Endothelial cell of umbilical vein (primary cell): ENCODE measurements at regions not wholly inside any gene's neighbourhood (a gene's known extent, or its start where the extent isn't known, plus 50 kb on each side); places are given as distances from the start of the nearest gene placed in this dataset.

Source experiments
- BruUV-seq: library from RNA; stranded (reverse); fragments of 400-500 nt; replicated peaks from 2 replicates; lab custom pipeline; 2021; lab: Mats Ljungman, UMichigan
- CTCF ChIA-PET: fragments of 300-600, 350-600 bp; sonication (Branson Sonifier 250); formaldehyde crosslinking; loops from one replicate; lab custom pipeline; 2021; ENCODE audit warnings: antibody characterized with exemption, inconsistent platforms; lab: Charles Lee
- POLR2A ChIA-PET: fragments of 300-600, 350-600 bp; sonication (Branson Sonifier 250); formaldehyde crosslinking; loops from one replicate; lab custom pipeline; 2021; ENCODE audit warnings: antibody characterized with exemption, inconsistent platforms; lab: Charles Lee
- DNase-seq: peaks from one replicate; pipeline ENCODE4 v3.0.0-alpha.2; 2011; ENCODE audit warnings: low read depth, low spot score
- FAIRE-seq: peaks from 2 replicates; lab custom pipeline; 2011; peaks lifted over from hg19 to GRCh38; lab: Jason Lieb, UNC
- H2AFZ ChIP-seq: 2 replicates; pipeline ENCODE4 v1.6.0; 2012; ENCODE audit warnings: low read depth, low read length, control low read depth, inconsistent platforms
- H3K27ac ChIP-seq: 2 replicates; pipeline ENCODE4 v1.5.1; 2011; ENCODE audit warnings: low read depth, mild to moderate bottlenecking, control low read depth, low read length, moderate library complexity; ENCODE audit not compliant: insufficient read depth
- H3K27me3 ChIP-seq, 2 experiments: 2 replicates each; pipeline versions ENCODE4 v1.6.0 to v1.6.1; 2011; ENCODE audit warnings: low read length in 2 of 2, mixed read lengths in 1 of 2; ENCODE audit not compliant: control insufficient read depth in 2 of 2, insufficient read depth in 2 of 2
- H3K36me3 ChIP-seq, 2 experiments: 2 replicates in 1 of 2; 3 replicates in 1 of 2; pipeline ENCODE4 v1.5.1; 2011; ENCODE audit warnings: low read length in 2 of 2, mild to moderate bottlenecking in 1 of 2, moderate library complexity in 1 of 2; ENCODE audit not compliant: control insufficient read depth in 2 of 2, insufficient read depth in 2 of 2; ENCODE audit errors: extremely low read depth in 1 of 2
- H3K4me1 ChIP-seq: 3 replicates; pipeline ENCODE4 v1.5.1; 2011; ENCODE audit warnings: mild to moderate bottlenecking, low read length; ENCODE audit not compliant: control insufficient read depth, insufficient read depth; ENCODE audit errors: extremely low read depth
- H3K4me2 ChIP-seq: 2 replicates; pipeline ENCODE4 v1.6.1; 2011; ENCODE audit warnings: low read length, control low read depth, mixed read lengths; ENCODE audit not compliant: insufficient read depth
- H3K4me3 ChIP-seq, 3 experiments: fragments of 200-600 bp in 1 of 3; sonication (generic), shearing (Covaris generic) in 1 of 3; replicated peaks in 1 of 3; 2 replicates each; pipeline ENCODE4 v1.5.1; 2011 to 2016; ENCODE audit warnings: control low read depth in 3 of 3, low read length in 3 of 3, mild to moderate bottlenecking in 2 of 3, inconsistent platforms in 1 of 3, low read depth in 1 of 3, moderate library complexity in 1 of 3; ENCODE audit not compliant: insufficient read depth in 1 of 3
- H3K79me2 ChIP-seq: 2 replicates; pipeline ENCODE4 v1.6.0; 2012; ENCODE audit warnings: low read length, inconsistent platforms; ENCODE audit not compliant: control insufficient read depth, insufficient read depth
- H3K9ac ChIP-seq: replicated peaks from 2 replicates; pipeline ENCODE3; 2011; ENCODE audit warnings: low read length, control low read depth; ENCODE audit not compliant: insufficient read depth; ENCODE audit errors: extremely low read depth
- H3K9me1 ChIP-seq: replicated peaks from 3 replicates; pipeline ENCODE4 v1.6.0; 2011; ENCODE audit warnings: mild to moderate bottlenecking, low read length; ENCODE audit not compliant: control insufficient read depth, insufficient read depth; ENCODE audit errors: extremely low read depth
- H3K9me3 ChIP-seq: replicated peaks from 2 replicates; pipeline ENCODE4 v1.5.1; 2012; ENCODE audit warnings: low read length, inconsistent platforms; ENCODE audit not compliant: control insufficient read depth, insufficient read depth
- H4K20me1 ChIP-seq: replicated peaks from 2 replicates; pipeline ENCODE3; 2011; ENCODE audit warnings: mild to moderate bottlenecking, low read length; ENCODE audit not compliant: control insufficient read depth, insufficient read depth; ENCODE audit errors: extremely low read depth
- CTCF ChIP-seq, 2 donors: IDR thresholded peaks; 1 replicate in 1 of 2; 2 replicates in 1 of 2; pipeline ENCODE4 v1.5.1; 2011; ENCODE audit warnings: low read length in 2 of 2, mild to moderate bottlenecking in 2 of 2, moderate library complexity in 2 of 2, control low read depth in 1 of 2, inconsistent platforms in 1 of 2, low read depth in 1 of 2; ENCODE audit not compliant: insufficient read depth in 1 of 2; ENCODE audit errors: extremely low read depth in 1 of 2
- EZH2 ChIP-seq: IDR thresholded peaks from 2 replicates; pipeline ENCODE4 v1.6.1; 2012; ENCODE audit warnings: borderline replicate concordance, low read depth, mild to moderate bottlenecking, moderate library complexity, low read length, inconsistent platforms; ENCODE audit not compliant: severe bottlenecking
- FOS ChIP-seq: IDR thresholded peaks from 2 replicates; pipeline ENCODE4 v1.6.1; 2011; ENCODE audit warnings: mild to moderate bottlenecking, low read length, moderate library complexity, borderline replicate concordance; ENCODE audit not compliant: insufficient read depth
- GATA2 ChIP-seq: IDR thresholded peaks from 2 replicates; pipeline ENCODE4 v1.7.0; 2011; ENCODE audit warnings: low read depth, mild to moderate bottlenecking, moderate library complexity, mixed read lengths, low read length; ENCODE audit not compliant: insufficient read length, insufficient read depth
- JUN ChIP-seq: IDR thresholded peaks from 2 replicates; pipeline ENCODE4 v1.6.1; 2011; ENCODE audit warnings: borderline replicate concordance, low read depth; ENCODE audit not compliant: insufficient read length, insufficient read depth
- MAX ChIP-seq: IDR thresholded peaks from 2 replicates; pipeline ENCODE4 v1.6.1; 2011; ENCODE audit not compliant: insufficient read depth, insufficient read length
- MYC ChIP-seq: IDR thresholded peaks from one replicate; pipeline ENCODE4 v1.6.1; 2011; ENCODE audit warnings: mild to moderate bottlenecking, low read depth, low read length
- POLR2A ChIP-seq: IDR thresholded peaks from 2 replicates; pipeline ENCODE4 v1.6.1; 2012; ENCODE audit warnings: low read depth, mild to moderate bottlenecking, control low read depth, low read length
- POLR2AphosphoS5 ChIP-seq: IDR thresholded peaks from 2 replicates; pipeline ENCODE4 v1.6.1; 2012; ENCODE audit warnings: low read depth, mild to moderate bottlenecking, control low read depth, low read length, moderate library complexity; ENCODE audit not compliant: insufficient read depth
- dilution Hi-C: fragments of 300-500 bp; cut with MboI; formaldehyde crosslinking; loops from one replicate; pipeline ENCODE4 v1.15.0; 2019; ENCODE audit warnings: low sequenced_read_pairs; ENCODE audit not compliant: extremely low pct_ligation_motif_present
- intact Hi-C: fragments of 100-400 bp; cut with micrococcal nuclease; formaldehyde crosslinking; loops from one replicate; pipeline ENCODE4 v1.10.0; 2022

- FAIRE-seq, result no peak
- Histone ChIP-seq H3K4me1 (no peaks in the 10 kb centered on the region), H2AFZ (no peak overlapping the region), H3K9me1 (no peaks in the 10 kb centered on the region), H3K27me3 (no peaks in the 10 kb centered on the region), H3K9me3 (peaks cover 5% of the 10 kb centered on the region), H3K9ac (no peak overlapping the region), H3K4me3 (no peak overlapping the region), H3K4me2 (no peak overlapping the region), H3K36me3 (no peaks in the 10 kb centered on the region), H3K27ac (no peak overlapping the region), H3K79me2 (no peaks in the 10 kb centered on the region), H4K20me1 (no peaks in the 10 kb centered on the region)
- ChIA-PET POLR2A (no interaction called here), CTCF (no interaction called here)
- no TSS peak for BruUV-seq
- TF ChIP-seq POLR2A (no peak), JUN (no peak), GATA2 (no peak), MYC (no peak), FOS (no peak), POLR2AphosphoS5 (no peak), EZH2 (no peak), MAX (no peak), CTCF (IDR thresholded peaks at IDR 0.05; ENCODE audit: extremely low read depth in 1 of 2, insufficient read depth in 1 of 2, low read depth in 1 of 2, low read length in 2 of 2) (no peak)
- dilution Hi-C loops (no loop called here), intact Hi-C loops (no loop called here)
- no peak for DNase-seq
These were observed 139.8 kb upstream of the TOM1L1 start for GRCh38 chr17:54760836-54761235.
